HG02852 (cell line): ENCODE measurements at regions not wholly inside any gene's neighbourhood (a gene's known extent, or its start where the extent isn't known, plus 50 kb on each side); places are given as distances from the start of the nearest gene placed in this dataset.
A peak's percentile ranks its signal among the peaks of the same experiment; 100 is the strongest.

Experiments used
- ATAC-seq: cut with Tn5 transposase; IDR thresholded peaks from one replicate; pipeline ENCODE4 v1.9.1; 2021; ENCODE audit warnings: mild to moderate bottlenecking, moderate library complexity; ENCODE audit not compliant: unreplicated experiment

DNA sequence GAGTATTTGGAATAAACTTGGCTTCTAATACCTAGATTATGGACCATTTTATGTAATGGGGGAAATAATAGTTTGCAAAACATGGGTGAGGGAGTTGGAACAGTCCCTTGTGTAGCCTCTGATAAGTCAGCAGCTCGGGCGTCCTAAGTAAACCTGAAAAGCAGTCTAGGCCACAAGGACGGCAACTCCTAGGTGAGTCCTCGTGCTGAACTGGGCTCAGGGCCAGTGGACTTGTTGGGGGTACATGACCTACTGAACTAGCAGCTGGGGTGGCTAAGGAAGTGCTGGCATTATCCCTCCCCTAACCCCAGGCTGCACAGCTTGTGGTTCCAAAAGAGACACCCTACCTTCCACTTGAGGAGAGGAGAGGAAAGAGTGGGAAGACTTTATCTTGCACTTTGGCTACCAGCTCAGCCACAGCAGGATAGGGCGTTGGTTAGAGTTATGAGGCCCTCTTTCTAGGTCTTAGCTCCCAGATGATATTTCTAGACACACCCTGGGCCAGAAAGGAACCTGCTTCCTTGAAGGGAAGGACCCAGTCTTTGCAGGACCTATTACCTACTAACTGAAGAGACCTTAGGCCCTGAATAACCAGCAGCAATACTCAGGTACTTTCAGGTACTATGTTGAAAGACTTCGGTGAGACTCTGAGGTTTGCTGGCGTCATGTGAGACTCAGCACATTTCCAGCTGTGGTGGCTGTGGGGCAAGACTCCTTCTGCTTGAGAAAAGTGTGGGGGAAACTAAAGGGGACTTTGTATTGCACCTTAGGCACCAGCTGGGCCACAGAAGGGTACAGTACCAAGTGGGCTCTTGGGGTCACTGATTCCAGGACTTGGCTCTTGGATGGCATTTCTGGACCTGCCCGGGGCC, 71.0 kb downstream of the AQP4 start:
- ATAC-seq, result no peak

- no peak for ATAC-seq
These were observed 72.8 kb downstream of the AQP4 start for GRCh38 chr18:26792661-26793060.

- ATAC-seq, result no peak
These were observed 73.8 kb downstream of the AQP4 start for GRCh38 chr18:26791676-26792075.

DNA sequence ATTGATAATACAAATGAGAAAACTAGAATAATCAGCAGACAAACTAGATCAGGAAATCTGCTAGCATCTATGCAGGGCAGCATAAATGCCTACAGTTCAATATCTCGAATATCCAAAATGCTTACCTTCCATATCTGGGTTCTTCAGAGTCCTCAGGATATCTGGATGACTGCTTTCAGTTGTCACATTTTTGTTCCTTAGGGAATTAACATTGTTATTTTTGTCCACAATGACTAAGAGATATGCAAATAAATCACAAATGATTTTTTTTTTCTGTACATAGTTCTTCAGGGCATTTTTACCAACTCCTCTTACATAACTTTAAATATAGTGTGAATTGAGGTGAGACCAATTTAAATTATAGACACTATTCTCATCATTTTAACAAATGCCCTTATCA, 80.9 kb downstream of the AQP4 start:
- ATAC-seq, result no peak

GRCh38 chr18:26783170-26783569, 82.3 kb downstream of the AQP4 start:
- ATAC-seq, result no peak

DNA sequence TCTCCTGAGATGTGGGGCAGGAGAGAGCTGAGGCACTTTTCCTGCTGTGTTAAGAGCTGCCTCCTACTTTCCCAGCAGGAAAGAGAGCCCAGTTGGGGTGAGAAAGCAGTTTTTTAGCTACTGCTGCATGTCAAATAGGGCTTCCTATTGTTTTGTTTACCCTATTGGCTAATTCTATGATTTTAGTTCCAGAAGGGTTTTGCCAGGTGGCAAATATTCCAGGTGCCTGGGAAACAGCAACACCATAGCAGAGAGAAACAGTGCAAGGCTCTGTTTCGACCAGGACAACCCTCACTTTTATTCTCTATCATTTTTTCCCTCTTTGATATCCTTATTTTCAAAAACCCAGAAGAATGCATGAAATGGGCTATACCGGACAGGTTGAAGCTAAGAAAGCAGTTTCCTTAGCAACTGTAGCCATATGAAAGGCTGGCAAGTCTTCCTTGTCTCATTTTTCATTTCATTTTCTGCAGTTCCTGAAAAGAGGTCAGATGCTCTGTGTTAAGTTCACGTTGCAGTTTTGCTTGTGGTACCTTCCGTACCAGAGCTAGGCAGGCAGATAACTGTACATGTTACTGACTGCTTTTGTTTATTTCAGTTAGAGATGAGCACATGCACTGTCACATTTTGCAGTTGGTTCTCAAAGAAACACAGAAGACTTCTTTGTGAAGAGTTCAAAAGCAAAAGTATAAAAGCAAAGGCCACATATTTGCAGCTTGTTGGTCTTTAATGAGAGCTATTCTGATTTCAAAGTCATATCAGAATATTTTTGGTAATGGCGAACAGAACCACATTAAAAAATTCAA, 84.8 kb downstream of the AQP4 start:
- ATAC-seq, result peak; percentile 44

- no peak for ATAC-seq
These were observed 87.5 kb downstream of the AQP4 start for GRCh38 chr18:26778054-26778393.

- no peak for ATAC-seq
These were observed 88.0 kb downstream of the AQP4 start for GRCh38 chr18:26777351-26778053.

GRCh38 chr18:26772691-26773090, 92.8 kb downstream of the AQP4 start:
- ATAC-seq, result no peak

DNA sequence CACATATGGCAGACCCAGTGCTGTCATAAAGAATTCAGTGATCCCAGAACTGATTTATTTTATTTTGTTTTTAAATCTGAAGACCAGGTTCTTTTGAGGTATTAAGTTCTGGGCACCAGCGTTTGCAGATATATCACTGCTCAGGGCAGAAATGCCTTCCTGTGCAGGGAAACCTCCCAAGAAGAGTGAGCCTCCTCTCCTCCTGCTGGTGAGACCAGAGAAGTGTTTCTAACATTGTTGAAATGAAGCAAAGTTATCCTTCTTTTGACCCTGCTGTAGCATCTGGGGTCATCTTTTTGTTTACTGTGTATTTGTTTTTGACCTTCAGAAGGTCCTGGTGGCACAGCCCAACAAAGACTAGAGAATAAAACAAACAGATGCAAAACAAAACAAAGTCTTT, 94.0 kb downstream of the AQP4 start:
- peak; percentile 65 for ATAC-seq

DNA sequence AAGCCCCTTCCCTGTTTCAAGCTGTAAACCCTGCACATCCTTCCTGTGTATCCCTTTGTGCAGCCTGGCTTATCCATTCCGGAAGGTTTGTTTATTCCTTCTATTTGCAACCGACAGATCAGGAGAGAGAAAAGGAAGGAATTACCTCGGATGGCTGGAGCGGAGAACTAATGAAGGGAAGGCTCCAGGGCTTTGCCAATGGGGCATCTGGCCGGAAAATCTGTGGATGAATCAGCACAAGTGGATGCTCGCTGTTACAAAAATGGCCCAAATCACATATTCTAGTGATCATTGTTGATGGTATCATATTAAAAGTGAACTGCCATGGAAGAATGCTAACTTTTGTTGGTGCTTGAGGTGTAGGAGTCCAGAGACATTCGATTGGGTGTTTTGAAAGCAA, 97.1 kb downstream of the AQP4 start:
- ATAC-seq, result no peak

- no peak for ATAC-seq
These were observed 100.0 kb downstream of the AQP4 start for GRCh38 chr18:26765498-26765897.

- no peak for ATAC-seq
These were observed 100.9 kb downstream of the AQP4 start for GRCh38 chr18:26764586-26764985.

- ATAC-seq, result no peak
These were observed 101.3 kb downstream of the AQP4 start for GRCh38 chr18:26764177-26764576.

GRCh38 chr18:26763446-26764110, 101.9 kb downstream of the AQP4 start:
- no peak for ATAC-seq

DNA sequence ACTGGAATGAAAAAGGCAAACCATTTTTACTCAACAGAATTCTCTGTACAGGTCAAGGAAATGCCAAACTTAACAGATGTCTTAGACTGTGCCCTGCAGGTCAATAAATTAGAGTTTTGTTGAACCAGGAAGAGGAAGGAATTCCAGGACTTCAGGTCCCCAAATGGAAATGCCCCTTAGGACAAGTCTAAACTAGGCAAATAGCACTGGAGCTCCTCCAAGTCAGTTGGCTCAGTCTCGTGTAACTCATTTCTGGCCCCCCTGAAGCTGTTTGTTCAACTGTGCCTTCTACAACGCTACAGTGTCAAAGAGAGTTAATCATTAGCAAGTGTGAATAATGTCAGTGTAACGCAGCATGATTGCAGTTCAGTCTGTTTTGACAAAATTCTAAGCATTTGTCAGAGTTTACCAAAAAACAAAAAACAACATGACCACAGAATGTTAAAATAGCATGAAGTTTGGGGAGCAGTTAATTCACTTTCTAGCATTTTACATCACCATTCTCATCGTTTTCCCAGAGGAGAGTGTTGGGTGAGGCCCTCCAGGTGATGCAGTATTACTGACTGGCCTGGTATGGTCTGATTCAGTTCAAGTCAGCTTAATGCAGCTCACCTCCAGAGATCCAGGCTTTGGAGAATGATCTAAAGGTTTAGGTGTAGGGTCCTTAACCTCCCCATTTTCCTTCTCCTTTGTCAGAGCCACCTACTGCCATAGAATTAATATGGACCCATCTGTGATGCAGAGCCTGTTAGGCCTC, 108.1 kb downstream of the AQP4 start:
- ATAC-seq, result no peak

- no peak for ATAC-seq
These were observed 109.0 kb downstream of the AQP4 start for GRCh38 chr18:26756556-26756955.

DNA sequence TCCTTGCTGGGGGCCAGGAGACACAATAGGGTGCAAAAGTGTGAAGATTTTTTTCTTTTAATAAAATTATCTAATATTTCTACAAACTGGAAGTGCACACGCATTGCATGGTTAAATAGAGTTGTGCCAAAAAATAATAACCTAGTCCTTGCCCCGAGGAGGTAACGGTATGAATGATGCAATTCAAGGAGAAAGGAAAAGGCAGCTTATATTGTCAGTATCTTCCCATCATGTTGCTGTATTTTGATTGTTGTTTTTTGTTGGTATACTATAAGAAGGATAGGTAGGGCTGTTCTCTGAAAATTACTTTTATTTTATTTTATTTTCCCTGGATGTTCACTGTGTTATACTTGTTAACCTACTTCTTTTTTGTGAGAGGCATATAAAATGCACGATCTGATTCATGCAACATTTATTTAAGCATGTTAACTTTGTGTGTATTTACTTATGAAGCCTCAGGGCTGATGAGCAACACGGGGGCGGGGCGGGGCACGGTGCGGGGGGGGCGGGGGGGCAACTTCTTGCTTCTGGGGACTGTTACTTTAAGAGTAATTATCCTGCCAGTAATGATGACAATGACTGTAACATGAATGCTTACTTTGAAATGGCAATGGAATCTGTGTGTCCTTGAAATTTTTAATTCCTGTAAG, 118.6 kb downstream of the AQP4 start:
- no peak for ATAC-seq

- ATAC-seq, result no peak
These were observed 119.1 kb downstream of the AQP4 start for GRCh38 chr18:26746398-26746797.
